ENCODE measurements at regions not wholly inside any gene's neighbourhood (a gene's known extent, or its start where the extent isn't known, plus 50 kb on each side); places are given as distances from the start of the nearest gene placed in this dataset.

DNA sequence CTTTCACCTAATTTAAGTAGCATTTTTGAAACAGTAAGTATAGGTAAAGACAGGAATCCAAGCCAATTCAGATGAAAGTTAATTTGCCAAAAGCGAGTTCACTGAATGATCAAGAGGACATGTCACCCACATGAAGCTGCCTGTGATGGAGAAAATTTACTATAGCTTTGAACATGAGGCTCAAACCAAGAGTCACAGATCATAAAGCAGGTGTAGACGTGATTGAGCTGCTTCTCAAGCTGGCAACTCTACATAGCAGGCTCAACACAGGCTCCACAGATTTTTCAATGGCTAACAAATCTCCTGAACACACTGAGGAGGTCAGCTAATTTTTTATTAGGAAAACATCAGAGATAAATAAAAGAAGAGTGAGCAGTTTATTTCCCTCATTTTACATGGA, 173.7 kb downstream of the FAM114A2 start:
- TF ChIP-seq CTCF (IDR thresholded peaks at IDR 0.05; ENCODE audit: low read length) (no peak), EZH2phosphoT487 (IDR thresholded peaks at IDR 0.05; ENCODE audit: low read length) (no peak), EZH2 (optimal IDR thresholded peaks at IDR 0.05; ENCODE audit: low read depth, low read length) (no peak)
